GM12875 (cell line): ENCODE measurements at regions not wholly inside any gene's neighbourhood (a gene's known extent, or its start where the extent isn't known, plus 50 kb on each side); places are given as distances from the start of the nearest gene placed in this dataset.
"Not testable (repeated sequence)": the region's sequence is repeated elsewhere in the genome, so short reads cannot be mapped to it uniquely, and the experiment has no call there.

Experiments
- H3K4me3 ChIP-seq: one replicate; pipeline ENCODE4 v1.5.1; 2011; ENCODE audit warnings: low read depth, low read length, control low read depth
- CTCF ChIP-seq: IDR thresholded peaks from 2 replicates; pipeline ENCODE4 v1.5.1; 2011; ENCODE audit warnings: low read depth, mild to moderate bottlenecking, control low read depth, inconsistent platforms, low read length, moderate library complexity, borderline replicate concordance; ENCODE audit not compliant: insufficient read depth

GRCh38 chrX:143363419-143363818 lies 153.9 kb downstream of the SPANXN3 start:
- TF ChIP-seq CTCF: no peak
- no peak overlapping the region for H3K4me3 ChIP-seq

GRCh38 chrX:143340190-143340589 lies 177.1 kb downstream of the SPANXN3 start:
- no peak for TF ChIP-seq CTCF

GRCh38 chrX:143336261-143336660 lies 181.0 kb downstream of the SPANXN3 start:
- TF ChIP-seq CTCF: no peak
- H3K4me3 ChIP-seq: no peak overlapping the region

More at GRCh38 chrX:143340190-143340589, 177.1 kb downstream of the SPANXN3 start:
- H3K4me3 ChIP-seq: no peak overlapping the region

GRCh38 chrX:143319526-143319925 lies 197.7 kb downstream of the SPANXN3 start:
- TF ChIP-seq CTCF: no peak
- no peak overlapping the region for H3K4me3 ChIP-seq

- H3K4me3 ChIP-seq: not testable (repeated sequence)
These were observed 198.4 kb downstream of the SPANXN3 start for GRCh38 chrX:143318857-143319256.

GRCh38 chrX:143306991-143307937 lies 210.0 kb downstream of the SPANXN3 start:
- no peak overlapping the region for H3K4me3 ChIP-seq
- TF ChIP-seq CTCF: no peak

- no peak for TF ChIP-seq CTCF
- no peak overlapping the region for H3K4me3 ChIP-seq
These were observed 212.8 kb downstream of the SPANXN3 start for GRCh38 chrX:143304518-143304917.
